GM12878 (cell line): ENCODE measurements at regions not wholly inside any gene's neighbourhood (a gene's known extent, or its start where the extent isn't known, plus 50 kb on each side); places are given as distances from the start of the nearest gene placed in this dataset.

Experiments
- ATAC-seq: fragments of 200-7000 bp; cut with Tn5 transposase; 3 replicates; pipeline ENCODE4 v1.9.1; 2020; ENCODE audit warnings: mild to moderate bottlenecking, moderate library complexity
- BruUV-seq: library from RNA; stranded (reverse); fragments of 400-500 nt; replicated peaks from 2 replicates; lab custom pipeline; 2021; lab: Mats Ljungman, UMichigan
- CTCF ChIA-PET: fragments of 300-600 bp; sonication (Branson Sonifier 250); formaldehyde crosslinking; extraction: SDS; loops from one replicate; lab custom pipeline; 2021; ENCODE audit warnings: inconsistent platforms; lab: Yijun Ruan, JAX
- POLR2A ChIA-PET: fragments of 350-600 bp; formaldehyde crosslinking; extraction: SDS; loops from one replicate; lab custom pipeline; 2021; ENCODE audit warnings: inconsistent platforms; lab: Charles Lee
- RAD21 ChIA-PET: fragments of 300-600 bp; sonication (Branson Sonifier 250); formaldehyde crosslinking; loops from one replicate; lab custom pipeline; 2023; ENCODE audit warnings: antibody characterized with exemption; ENCODE audit not compliant: unreplicated experiment; lab: Charles Lee
- SMC1A ChIA-PET: fragments of 300-600 bp; sonication (Branson Sonifier 250); formaldehyde crosslinking; loops from one replicate; lab custom pipeline; 2023; ENCODE audit not compliant: unreplicated experiment, uncharacterized antibody; lab: Charles Lee
- DNase-seq: peaks from one replicate; pipeline ENCODE4 v3.0.0-alpha.2; 2011; ENCODE audit warnings: low read depth, low spot score
- FAIRE-seq: peaks from 3 replicates; lab custom pipeline; 2011; peaks lifted over from hg19 to GRCh38; lab: Jason Lieb, UNC
- H2AFZ ChIP-seq: 2 replicates; pipeline ENCODE4 v1.6.0; 2011; ENCODE audit warnings: low read depth, low read length, control low read depth; ENCODE audit not compliant: control insufficient read depth
- H3K27ac ChIP-seq: 2 replicates; pipeline ENCODE4 v1.5.1; 2011; ENCODE audit warnings: control low read depth; ENCODE audit not compliant: control insufficient read depth, insufficient read depth
- H3K27me3 ChIP-seq, 2 experiments: replicated peaks in 1 of 2; 2 replicates each; pipeline versions ENCODE4 v1.6.0 to v1.6.1; 2011; ENCODE audit warnings: low read length in 1 of 2; ENCODE audit not compliant: control insufficient read depth in 2 of 2, insufficient read depth in 2 of 2
- H3K36me3 ChIP-seq, 2 experiments: 2 replicates each; pipeline ENCODE4 v1.5.1; 2011; ENCODE audit warnings: low read length in 1 of 2; ENCODE audit not compliant: control insufficient read depth in 2 of 2, insufficient read depth in 2 of 2
- H3K4me1 ChIP-seq: 2 replicates; pipeline ENCODE4 v1.6.1; 2011; ENCODE audit warnings: mild to moderate bottlenecking, low read length, moderate library complexity, mixed read lengths; ENCODE audit not compliant: control insufficient read depth, insufficient read depth
- H3K4me2 ChIP-seq: 2 replicates; pipeline ENCODE4 v1.6.0; 2011; ENCODE audit warnings: control low read depth; ENCODE audit not compliant: control insufficient read depth, insufficient read depth
- H3K4me3 ChIP-seq: fragments of 200-600 bp; sonication (generic); 2 replicates; pipeline ENCODE4 v1.5.1; 2016
- H3K79me2 ChIP-seq: 2 replicates; pipeline ENCODE4 v1.6.0; 2011; ENCODE audit warnings: low read length; ENCODE audit not compliant: control insufficient read depth, insufficient read depth
- H3K9ac ChIP-seq: 2 replicates; pipeline ENCODE4 v1.8.0; 2011; ENCODE audit warnings: low read length, control low read depth, mixed read lengths; ENCODE audit not compliant: control insufficient read depth, insufficient read depth
- H3K9me3 ChIP-seq: replicated peaks from 3 replicates; pipeline ENCODE4 v1.5.1; 2011; ENCODE audit warnings: mild to moderate bottlenecking, low read length; ENCODE audit not compliant: control insufficient read depth, insufficient read depth
- H4K20me1 ChIP-seq: 2 replicates; pipeline ENCODE4 v1.6.0; 2011; ENCODE audit not compliant: control insufficient read depth, insufficient read depth
- CHD4 ChIP-seq: fragments of 200-600 bp; sonication (generic); IDR thresholded peaks from 2 replicates; pipeline ENCODE4 v1.6.1; 2016; ENCODE audit warnings: mild to moderate bottlenecking
- EGR1 ChIP-seq, 2 experiments: IDR thresholded peaks; 1 replicate in 1 of 2; 2 replicates in 1 of 2; pipeline ENCODE4 v1.6.1; 2011 to 2012; ENCODE audit warnings: low read depth in 2 of 2, low read length in 2 of 2, borderline replicate concordance in 1 of 2, mild to moderate bottlenecking in 1 of 2, moderate library complexity in 1 of 2
- NFYA ChIP-seq: IDR thresholded peaks from 2 replicates; pipeline ENCODE4 v1.6.1; 2011; ENCODE audit warnings: low read depth, mild to moderate bottlenecking, low read length, improper control_type of control experiment, borderline replicate concordance
- NFYB ChIP-seq: IDR thresholded peaks from 2 replicates; pipeline ENCODE4 v1.6.1; 2011; ENCODE audit warnings: low read depth, mild to moderate bottlenecking, low read length, improper control_type of control experiment, moderate library complexity; ENCODE audit not compliant: insufficient read depth
- POU2F2 ChIP-seq: IDR thresholded peaks from 3 replicates; pipeline ENCODE4 v1.6.1; 2011; ENCODE audit warnings: low read depth, mild to moderate bottlenecking, low read length, borderline replicate concordance
- RELA ChIP-seq: fragments of 450-650 bp; IDR thresholded peaks from 2 replicates; pipeline ENCODE4 v1.8.0; 2014; ENCODE audit warnings: borderline replicate concordance; ENCODE audit not compliant: partially characterized antibody
- SMC3 ChIP-seq: IDR thresholded peaks from 2 replicates; pipeline ENCODE4 v1.6.1; 2011; ENCODE audit warnings: low read length, improper control_type of control experiment, borderline replicate concordance
- YBX1 ChIP-seq: fragments of 450-650 bp; IDR thresholded peaks from 2 replicates; pipeline ENCODE4 v1.6.1; 2016; ENCODE audit warnings: antibody characterized with exemption
- WGBS: methylation state at CpG from one replicate; pipeline ENCODE4 v1.1.6; 2016; ENCODE audit warnings: low lambda C conversion rate; ENCODE audit not compliant: insufficient replicate concordance, insufficient coverage; ENCODE audit errors: missing lambda C conversion rate; 5-methylcytosine and 5-hydroxymethylcytosine counted together
- in situ Hi-C: fragments of 300-500 bp; cut with MboI; formaldehyde crosslinking; loops from 9 replicates; pipeline ENCODE4 v1.14.3; 2018; ENCODE audit warnings: mixed read lengths
- intact Hi-C: fragments of 100-400 bp; cut with micrococcal nuclease; formaldehyde crosslinking; loops from one replicate; pipeline ENCODE4 v1.14.2; 2022; ENCODE audit not compliant: unreplicated experiment
- TF ChIP-seq, protein P1 (sequence below): IDR thresholded peaks from 2 replicates; pipeline ENCODE4 v1.6.1; 2011; ENCODE audit warnings: borderline replicate concordance, low read depth, mild to moderate bottlenecking, moderate library complexity, mixed read lengths, low read length; ENCODE audit not compliant: insufficient read depth; ENCODE audit errors: extremely low read length

DNA sequence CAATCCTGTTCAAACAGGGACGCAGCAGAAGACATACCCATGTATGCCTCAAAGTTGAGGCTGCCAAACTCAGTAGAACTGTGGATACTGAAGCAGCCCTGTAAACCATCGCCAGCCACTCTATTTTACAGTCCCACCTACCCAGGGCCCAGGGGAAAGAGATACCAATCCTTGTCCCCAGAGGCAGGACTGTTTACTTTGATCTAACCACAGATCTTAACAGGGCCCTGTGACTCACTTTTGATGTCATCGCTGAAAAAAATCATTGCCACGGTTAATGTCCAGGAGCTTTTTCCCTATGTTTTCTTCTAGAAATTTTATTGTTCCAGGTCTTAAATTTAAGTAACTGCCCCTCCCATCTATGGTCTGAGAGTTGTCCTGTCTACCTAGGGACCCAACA is 538.4 kb upstream of the NCAM2 start:
- intact Hi-C loops: no loop called here
- no peak overlapping the region for H3K27ac ChIP-seq
- H3K4me3 ChIP-seq: no peak overlapping the region
- in situ Hi-C loops: no loop called here
- 49% methylated on average over 4 of the region's 4 CpGs for WGBS
- DNase-seq (no peak), FAIRE-seq (no peak), ATAC-seq (no peak)
- ChIA-PET RAD21 (no interaction called here), SMC1A (no interaction called here), CTCF (no interaction called here), POLR2A (no interaction called here)
- no peaks in the 10 kb centered on the region for H3K79me2 ChIP-seq
- H4K20me1 ChIP-seq: no peaks in the 10 kb centered on the region
- no TSS peak for BruUV-seq
- H3K9ac ChIP-seq: no peak overlapping the region
- H2AFZ ChIP-seq: no peak overlapping the region
- no peaks in the 10 kb centered on the region for H3K4me1 ChIP-seq
- H3K27me3 ChIP-seq: no peaks in the 10 kb centered on the region
- H3K36me3 ChIP-seq: no peaks in the 10 kb centered on the region
- H3K4me2 ChIP-seq: no peak overlapping the region
- no peaks in the 10 kb centered on the region; the same call in 2 of the 3 replicates for H3K9me3 ChIP-seq
- TF ChIP-seq RELA (no peak), NFYB (no peak), SMC3 (no peak), EGR1 (IDR thresholded peaks at IDR 0.05; ENCODE audit: borderline replicate concordance in 1 of 2, low read depth in 2 of 2, low read length in 2 of 2) (no peak), NFYA (no peak), CHD4 (no peak), POU2F2 (no peak)
- TF ChIP-seq, protein P1, sequence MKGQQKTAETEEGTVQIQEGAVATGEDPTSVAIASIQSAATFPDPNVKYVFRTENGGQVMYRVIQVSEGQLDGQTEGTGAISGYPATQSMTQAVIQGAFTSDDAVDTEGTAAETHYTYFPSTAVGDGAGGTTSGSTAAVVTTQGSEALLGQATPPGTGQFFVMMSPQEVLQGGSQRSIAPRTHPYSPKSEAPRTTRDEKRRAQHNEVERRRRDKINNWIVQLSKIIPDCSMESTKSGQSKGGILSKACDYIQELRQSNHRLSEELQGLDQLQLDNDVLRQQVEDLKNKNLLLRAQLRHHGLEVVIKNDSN: no peak

DNA sequence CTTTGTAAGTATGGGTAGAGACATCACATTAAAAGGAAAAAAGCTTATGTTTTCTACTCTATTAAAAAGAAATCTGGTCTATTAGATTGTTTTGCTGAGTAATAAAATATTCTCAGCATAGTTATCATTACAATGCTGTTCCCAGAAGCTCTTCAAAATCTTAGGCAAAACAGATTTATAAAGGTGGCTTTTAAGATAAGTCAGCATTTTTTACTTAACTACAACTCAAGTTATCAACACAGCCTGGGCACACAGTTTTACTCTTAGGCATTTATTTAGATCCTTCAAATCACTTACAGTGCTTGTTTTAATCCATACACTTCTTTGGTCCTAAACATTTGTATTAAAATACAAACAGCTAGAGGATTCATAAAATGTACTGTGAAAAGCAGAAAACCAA is 534.8 kb upstream of the NCAM2 start:
- Histone ChIP-seq H2AFZ (no peak overlapping the region), H3K27me3 (no peaks in the 10 kb centered on the region), H3K4me1 (no peaks in the 10 kb centered on the region), H3K4me2 (no peak overlapping the region), H3K9ac (no peak overlapping the region), H3K4me3 (no peak overlapping the region), H3K9me3 (no peaks in the 10 kb centered on the region; the same call in 2 of the 3 replicates), H3K36me3 (no peaks in the 10 kb centered on the region), H4K20me1 (no peaks in the 10 kb centered on the region), H3K27ac (no peak overlapping the region), H3K79me2 (no peaks in the 10 kb centered on the region)
- no peak for TF ChIP-seq YBX1
- FAIRE-seq (no peak), DNase-seq (no peak), ATAC-seq (no peak)
- ChIA-PET CTCF (no interaction called here), POLR2A (no interaction called here), SMC1A (no interaction called here), RAD21 (no interaction called here)
- no TSS peak for BruUV-seq
- intact Hi-C loops (no loop called here), in situ Hi-C loops (no loop called here)
